ENCODE measurements at regions not wholly inside any gene's neighbourhood (a gene's known extent, or its start where the extent isn't known, plus 50 kb on each side); places are given as distances from the start of the nearest gene placed in this dataset.

- TF ChIP-seq EZH2 (IDR thresholded peaks at IDR 0.05; ENCODE audit: borderline replicate concordance, insufficient read depth, low read depth, low read length, poor library complexity, severe bottlenecking) (no peak), CTCF (IDR thresholded peaks at IDR 0.05) (no peak)
These were observed 190.7 kb upstream of the VGLL2 start for GRCh38 chr6:117074672-117075071.

Measured in B cell (primary cell).